Natural killer cell (primary cell): ENCODE measurements at regions not wholly inside any gene's neighbourhood (a gene's known extent, or its start where the extent isn't known, plus 50 kb on each side); places are given as distances from the start of the nearest gene placed in this dataset.

Source experiments
- ATAC-seq, 3 donors: fragments of 150-1000 bp in 2 of 3; fragments of 200-7000 bp in 1 of 3; cut with Tn5 transposase; 1 replicate in 1 of 3; 2 replicates in 2 of 3; pipeline ENCODE4 v1.10.0; 2021; ENCODE audit warnings: mild to moderate bottlenecking in 2 of 3, moderate library complexity in 2 of 3
- DNase-seq, 2 donors: peaks; one replicate each; pipeline versions ENCODE4 v3.0.0 to v3.0.0-alpha.2; 2013 to 2021; ENCODE audit warnings: mixed read lengths in 1 of 2
- H3K27ac ChIP-seq: one replicate; pipeline ENCODE4 v1.5.1; 2013; ENCODE audit warnings: mild to moderate bottlenecking, low read length
- H3K27me3 ChIP-seq: one replicate; pipeline ENCODE4 v1.6.1; 2013; ENCODE audit warnings: low read length; ENCODE audit not compliant: control insufficient read depth, insufficient read depth
- H3K36me3 ChIP-seq: one replicate; pipeline ENCODE4 v1.6.1; 2013; ENCODE audit warnings: low read length; ENCODE audit not compliant: control insufficient read depth, insufficient read depth
- H3K4me1 ChIP-seq: one replicate; pipeline ENCODE4 v1.6.1; 2013; ENCODE audit warnings: low read length; ENCODE audit not compliant: control insufficient read depth, insufficient read depth
- H3K4me3 ChIP-seq: one replicate; pipeline ENCODE4 v1.5.1; 2013; ENCODE audit warnings: low read length
- H3K9me3 ChIP-seq: one replicate; pipeline ENCODE4 v1.6.1; 2013; ENCODE audit warnings: low read length; ENCODE audit not compliant: control insufficient read depth, insufficient read depth
- H3K27ac Mint-ChIP-seq, 2 donors: one replicate each; pipeline ENCODE4 v1.8.0; 2022; ENCODE audit warnings: mild to moderate bottlenecking in 2 of 2, mixed read lengths in 2 of 2, moderate library complexity in 1 of 2
- H3K27me3 Mint-ChIP-seq, 2 donors: one replicate each; pipeline ENCODE4 v1.8.0; 2022; ENCODE audit warnings: low read depth in 2 of 2, mixed read lengths in 2 of 2
- H3K36me3 Mint-ChIP-seq: one replicate; pipeline ENCODE4 v1.8.0; 2022; ENCODE audit warnings: mixed read lengths
- H3K4me1 Mint-ChIP-seq, 2 donors: one replicate each; pipeline ENCODE4 v1.8.0; 2022; ENCODE audit warnings: mixed read lengths in 2 of 2
- H3K4me3 Mint-ChIP-seq: one replicate; pipeline ENCODE4 v1.8.0; 2022; ENCODE audit warnings: mild to moderate bottlenecking, moderate library complexity, mixed read lengths
- H3K9me3 Mint-ChIP-seq, 2 donors: one replicate each; pipeline ENCODE4 v1.8.0; 2022; ENCODE audit warnings: mixed read lengths in 2 of 2
- CTCF ChIP-seq: fragments of 200-600 bp; IDR thresholded peaks from one replicate; pipeline ENCODE4 v1.8.0; 2022; ENCODE audit warnings: antibody characterized with exemption
- WGBS: methylation state at CpG from one replicate; pipeline ENCODE4 v1.1.7; 2013; ENCODE audit warnings: missing lambda C conversion rate; ENCODE audit not compliant: insufficient coverage; 5-methylcytosine and 5-hydroxymethylcytosine counted together
- intact Hi-C: fragments of 100-400 bp; cut with micrococcal nuclease; formaldehyde crosslinking; loops from one replicate; pipeline ENCODE4 v1.14.2; 2022

DNA sequence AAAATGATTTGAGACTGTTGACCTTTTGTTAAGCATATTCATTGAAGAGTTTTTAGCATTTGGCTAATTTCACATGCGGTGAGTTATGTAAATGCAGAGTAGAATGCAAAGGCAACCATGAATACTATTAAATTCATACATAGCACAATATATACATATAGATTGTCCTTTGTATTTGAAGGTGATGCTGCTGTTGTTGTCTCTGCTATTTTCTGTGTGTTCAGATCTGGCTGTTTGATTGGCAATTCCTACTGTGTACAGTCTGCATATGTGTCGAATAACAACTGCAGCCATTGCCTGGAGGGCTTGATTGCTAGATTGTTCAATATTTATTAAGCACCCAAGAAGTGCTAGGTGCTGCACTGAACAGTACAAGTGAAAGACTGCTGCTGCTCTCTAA is 187.4 kb downstream of the FOXG1 start:
- no peak for TF ChIP-seq CTCF
- H3K9me3 Mint-ChIP-seq: peaks cover 20 to 34% of the 10 kb centered on the region in 2 donors
- peaks cover 8% of the 10 kb centered on the region for H3K36me3 Mint-ChIP-seq

GRCh38 chr14:28966416-28967233 is 200.0 kb downstream of the FOXG1 start:
- ATAC-seq: no peak
- H3K4me3 Mint-ChIP-seq: no peak overlapping the region
- no peak for TF ChIP-seq CTCF
- WGBS: no CpG with 5 or more reads among the region's 2 CpGs
- H3K4me1 Mint-ChIP-seq: no peaks in the 10 kb centered on the region
- peaks cover 5 to 9% of the 10 kb centered on the region in 2 donors for H3K9me3 Mint-ChIP-seq
- no peak overlapping the region for H3K27ac ChIP-seq
- no peak overlapping the region for H3K27ac Mint-ChIP-seq
- H3K36me3 ChIP-seq: no peaks in the 10 kb centered on the region
- no peak overlapping the region for H3K4me3 ChIP-seq
- no peaks in the 10 kb centered on the region for H3K4me1 ChIP-seq
- no peaks in the 10 kb centered on the region for H3K36me3 Mint-ChIP-seq
- H3K27me3 ChIP-seq: no peaks in the 10 kb centered on the region
- DNase-seq: no peak
- H3K27me3 Mint-ChIP-seq: no peaks in the 10 kb centered on the region
- no peaks in the 10 kb centered on the region for H3K9me3 ChIP-seq
- intact Hi-C loops: no loop called here

More for the DNA sequence above, 187.4 kb downstream of the FOXG1 start:
- no peak overlapping the region for H3K4me3 Mint-ChIP-seq
- Histone ChIP-seq H3K27ac (no peak overlapping the region), H3K4me1 (no peaks in the 10 kb centered on the region), H3K27me3 (no peaks in the 10 kb centered on the region), H3K9me3 (peaks cover 4% of the 10 kb centered on the region), H3K4me3 (no peak overlapping the region), H3K36me3 (no peaks in the 10 kb centered on the region)
- no peaks in the 10 kb centered on the region for H3K27me3 Mint-ChIP-seq
- H3K4me1 Mint-ChIP-seq: no peaks in the 10 kb centered on the region
- ATAC-seq (no peak), DNase-seq (no peak)
- intact Hi-C loops: no loop called here
- 50% methylated on average over 1 of the region's 2 CpGs for WGBS
- no peak overlapping the region for H3K27ac Mint-ChIP-seq

- Mint-ChIP-seq H3K27ac (no peak overlapping the region), H3K9me3 (peaks cover 8 to 16% of the 10 kb centered on the region in 2 donors), H3K36me3 (no peaks in the 10 kb centered on the region), H3K4me1 (no peaks in the 10 kb centered on the region), H3K4me3 (no peak overlapping the region), H3K27me3 (no peaks in the 10 kb centered on the region)
- Histone ChIP-seq H3K27ac (no peak overlapping the region), H3K9me3 (no peaks in the 10 kb centered on the region), H3K4me3 (no peak overlapping the region), H3K4me1 (no peaks in the 10 kb centered on the region), H3K36me3 (no peaks in the 10 kb centered on the region), H3K27me3 (no peaks in the 10 kb centered on the region)
- no peak for DNase-seq
- WGBS: 14% methylated on average over 1 of the region's 1 CpG
- no peak for ATAC-seq
- no peak for TF ChIP-seq CTCF
- intact Hi-C loops: no loop called here
Measured at GRCh38 chr14:28975084-28975483, 208.5 kb downstream of the FOXG1 start.

DNA sequence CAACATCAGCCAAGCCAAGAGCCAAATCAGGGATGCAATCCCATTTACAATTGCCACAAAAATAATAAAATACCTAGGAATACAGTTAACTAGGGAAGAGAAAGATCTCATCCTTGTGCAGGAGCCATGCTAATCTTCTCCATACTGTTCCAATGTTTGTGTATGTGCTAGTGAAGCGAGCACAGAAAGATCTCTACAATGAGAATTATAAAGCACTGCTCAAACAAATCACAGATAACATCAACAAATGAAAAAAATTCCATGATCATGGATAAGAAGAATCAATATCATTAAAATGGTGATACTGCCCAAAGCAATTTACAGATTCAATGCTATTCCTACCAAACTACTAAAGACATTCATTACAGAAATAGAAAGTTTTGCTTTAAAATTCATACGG is 215.6 kb downstream of the FOXG1 start:
- no peaks in the 10 kb centered on the region for H3K27me3 ChIP-seq
- ATAC-seq (no peak), DNase-seq (no peak)
- no peaks in the 10 kb centered on the region for H3K27me3 Mint-ChIP-seq
- no peaks in the 10 kb centered on the region for H3K4me1 ChIP-seq
- H3K36me3 Mint-ChIP-seq: peaks cover 20% of the 10 kb centered on the region
- intact Hi-C loops: no loop called here
- H3K27ac Mint-ChIP-seq: no peak overlapping the region
- H3K36me3 ChIP-seq: no peaks in the 10 kb centered on the region
- peaks cover 22% of the 10 kb centered on the region in 2 donors for H3K9me3 Mint-ChIP-seq
- no peak for TF ChIP-seq CTCF
- H3K4me3 Mint-ChIP-seq: no peak overlapping the region
- no peaks in the 10 kb centered on the region for H3K9me3 ChIP-seq
- no peak overlapping the region for H3K4me3 ChIP-seq
- H3K27ac ChIP-seq: no peak overlapping the region
- WGBS: 50% methylated on average over 1 of the region's 2 CpGs
- no peaks in the 10 kb centered on the region for H3K4me1 Mint-ChIP-seq
